ENCODE measurements at regions not wholly inside any gene's neighbourhood (a gene's known extent, or its start where the extent isn't known, plus 50 kb on each side); places are given as distances from the start of the nearest gene placed in this dataset.
A peak's percentile ranks its signal among the peaks of the same experiment; 100 is the strongest.

- no peaks in the 10 kb centered on the region for H3K27me3 ChIP-seq (ENCODE audit: control insufficient read depth, insufficient read depth, low read length)
- DNase-seq = no peak
- H3K36me3 ChIP-seq (replicated peaks; ENCODE audit: control insufficient read depth, insufficient read depth, low read length) = no peaks in the 10 kb centered on the region
- H3K4me3 ChIP-seq (ENCODE audit: insufficient read depth, low read depth, low read length) = no peak overlapping the region
Observed at GRCh38 chr14:80393766-80394165, 182.5 kb upstream of the DIO2 start.

DNA sequence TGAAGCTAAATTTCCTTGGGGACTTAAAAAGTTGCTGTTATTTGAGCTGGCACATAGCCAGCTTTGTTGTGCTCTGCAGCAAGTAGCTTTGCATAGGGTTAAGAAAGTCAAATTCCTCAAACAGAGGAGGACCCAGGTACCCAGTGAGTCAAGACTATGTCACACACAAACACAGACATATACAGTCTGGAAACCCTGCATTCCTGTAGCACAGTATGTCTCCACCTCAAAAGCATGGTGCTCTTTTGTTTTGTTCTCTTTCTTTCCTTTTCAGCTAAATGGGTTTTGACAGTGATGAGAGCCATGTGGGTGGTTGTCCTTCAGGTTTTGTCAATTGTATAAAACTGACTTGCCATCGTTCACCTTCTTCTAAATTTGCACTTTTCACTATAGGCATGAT is 179.6 kb upstream of the DIO2 start:
- Histone ChIP-seq H3K36me3 (replicated peaks; ENCODE audit: control insufficient read depth, insufficient read depth, low read length) (no peaks in the 10 kb centered on the region), H3K4me3 (ENCODE audit: insufficient read depth, low read depth, low read length) (no peak overlapping the region), H3K27me3 (ENCODE audit: control insufficient read depth, insufficient read depth, low read length) (no peaks in the 10 kb centered on the region)
- peak; percentile 12 for DNase-seq

GRCh38 chr14:80388980-80389711 is 177.8 kb upstream of the DIO2 start:
- DNase-seq = no peak
- H3K36me3 ChIP-seq (replicated peaks; ENCODE audit: control insufficient read depth, insufficient read depth, low read length) = no peaks in the 10 kb centered on the region
- no peak overlapping the region for H3K4me3 ChIP-seq (ENCODE audit: insufficient read depth, low read depth, low read length)
- H3K27me3 ChIP-seq (ENCODE audit: control insufficient read depth, insufficient read depth, low read length) = no peaks in the 10 kb centered on the region

- no peak for DNase-seq
- Histone ChIP-seq H3K27me3 (ENCODE audit: control insufficient read depth, insufficient read depth, low read length) (no peaks in the 10 kb centered on the region), H3K4me3 (ENCODE audit: insufficient read depth, low read depth, low read length) (no peak overlapping the region), H3K36me3 (replicated peaks; ENCODE audit: control insufficient read depth, insufficient read depth, low read length) (no peaks in the 10 kb centered on the region)
Observed at GRCh38 chr14:80387563-80387981, 176.3 kb upstream of the DIO2 start.

GRCh38 chr14:80385336-80385735 is 174.0 kb upstream of the DIO2 start:
- no peak overlapping the region for H3K4me3 ChIP-seq (ENCODE audit: insufficient read depth, low read depth, low read length)
- no peaks in the 10 kb centered on the region for H3K27me3 ChIP-seq (ENCODE audit: control insufficient read depth, insufficient read depth, low read length)
- DNase-seq = no peak
- no peaks in the 10 kb centered on the region for H3K36me3 ChIP-seq (replicated peaks; ENCODE audit: control insufficient read depth, insufficient read depth, low read length)

- DNase-seq = no peak
- Histone ChIP-seq H3K27me3 (ENCODE audit: control insufficient read depth, insufficient read depth, low read length) (no peaks in the 10 kb centered on the region), H3K4me3 (ENCODE audit: insufficient read depth, low read depth, low read length) (no peak overlapping the region), H3K36me3 (replicated peaks; ENCODE audit: control insufficient read depth, insufficient read depth, low read length) (no peaks in the 10 kb centered on the region)
Observed at GRCh38 chr14:80383223-80383622, 171.9 kb upstream of the DIO2 start.

DNA sequence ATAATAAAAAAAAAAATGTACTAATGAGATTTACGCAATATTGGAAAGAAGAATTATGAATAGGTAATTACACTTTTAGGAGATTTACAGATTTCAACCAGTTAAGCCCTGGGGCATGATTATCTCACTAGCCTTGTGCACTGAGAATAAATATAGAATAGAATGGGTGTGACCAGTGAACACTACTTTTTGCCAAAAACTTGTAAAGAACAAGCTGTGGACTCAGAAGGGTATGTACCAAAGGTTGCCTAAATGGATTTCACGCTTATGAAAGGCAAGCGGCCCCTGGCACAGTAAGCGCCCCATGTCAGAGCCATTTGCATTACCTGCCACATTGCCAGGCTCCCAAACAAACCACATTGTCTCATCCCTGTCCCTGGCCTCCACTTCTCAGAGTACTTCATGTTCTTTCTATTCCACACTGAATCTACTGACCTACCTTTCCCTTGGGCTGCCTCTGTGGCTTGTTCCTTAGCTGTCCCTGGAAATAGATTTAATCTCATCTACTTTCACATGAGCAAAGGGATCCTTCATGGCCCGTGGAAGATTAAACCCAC is 170.6 kb upstream of the DIO2 start:
- no peak for DNase-seq
- no peaks in the 10 kb centered on the region for H3K36me3 ChIP-seq (replicated peaks; ENCODE audit: control insufficient read depth, insufficient read depth, low read length)
- H3K27me3 ChIP-seq (ENCODE audit: control insufficient read depth, insufficient read depth, low read length) = no peaks in the 10 kb centered on the region
- H3K4me3 ChIP-seq (ENCODE audit: insufficient read depth, low read depth, low read length) = no peak overlapping the region

GRCh38 chr14:80379035-80379434 is 167.7 kb upstream of the DIO2 start:
- no peak overlapping the region for H3K4me3 ChIP-seq (ENCODE audit: insufficient read depth, low read depth, low read length)
- DNase-seq = no peak
- H3K36me3 ChIP-seq (replicated peaks; ENCODE audit: control insufficient read depth, insufficient read depth, low read length) = no peaks in the 10 kb centered on the region
- no peaks in the 10 kb centered on the region for H3K27me3 ChIP-seq (ENCODE audit: control insufficient read depth, insufficient read depth, low read length)

- H3K4me3 ChIP-seq (ENCODE audit: insufficient read depth, low read depth, low read length) = no peak overlapping the region
- DNase-seq = no peak
- no peaks in the 10 kb centered on the region for H3K27me3 ChIP-seq (ENCODE audit: control insufficient read depth, insufficient read depth, low read length)
- H3K36me3 ChIP-seq (replicated peaks; ENCODE audit: control insufficient read depth, insufficient read depth, low read length) = no peaks in the 10 kb centered on the region
Observed at GRCh38 chr14:80378084-80378690, 166.9 kb upstream of the DIO2 start.

GRCh38 chr14:80364816-80365215 is 153.5 kb upstream of the DIO2 start:
- H3K36me3 ChIP-seq (replicated peaks; ENCODE audit: control insufficient read depth, insufficient read depth, low read length) = no peaks in the 10 kb centered on the region
- DNase-seq = no peak
- no peak overlapping the region for H3K4me3 ChIP-seq (ENCODE audit: insufficient read depth, low read depth, low read length)
- H3K27me3 ChIP-seq (ENCODE audit: control insufficient read depth, insufficient read depth, low read length) = no peaks in the 10 kb centered on the region

DNA sequence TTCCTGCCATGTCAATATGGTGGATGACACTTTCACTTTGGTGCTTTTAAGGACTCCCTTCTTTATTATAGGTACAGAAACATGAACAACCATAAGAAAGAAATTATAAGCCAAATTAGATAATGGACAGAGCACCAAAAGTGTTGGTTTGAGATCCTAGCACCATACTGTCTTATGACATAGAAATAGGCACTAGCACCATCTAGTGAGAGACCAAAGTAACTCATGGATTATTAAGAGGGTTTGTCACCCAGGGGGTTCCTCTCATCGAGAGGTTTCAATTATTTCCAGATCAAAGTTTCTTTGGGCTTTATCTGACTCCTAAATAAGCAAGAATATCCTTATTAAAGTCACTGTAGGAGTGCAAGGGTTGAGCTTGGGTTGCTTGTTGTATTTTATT is 153.0 kb upstream of the DIO2 start:
- H3K4me3 ChIP-seq (ENCODE audit: insufficient read depth, low read depth, low read length) = no peak overlapping the region
- DNase-seq = peak; percentile 19
- H3K27me3 ChIP-seq (ENCODE audit: control insufficient read depth, insufficient read depth, low read length) = no peaks in the 10 kb centered on the region
- H3K36me3 ChIP-seq (replicated peaks; ENCODE audit: control insufficient read depth, insufficient read depth, low read length) = no peaks in the 10 kb centered on the region

GRCh38 chr14:80358112-80358511 is 146.8 kb upstream of the DIO2 start:
- H3K27me3 ChIP-seq (ENCODE audit: control insufficient read depth, insufficient read depth, low read length) = no peaks in the 10 kb centered on the region
- no peak overlapping the region for H3K4me3 ChIP-seq (ENCODE audit: insufficient read depth, low read depth, low read length)
- no peak for DNase-seq
- no peaks in the 10 kb centered on the region for H3K36me3 ChIP-seq (replicated peaks; ENCODE audit: control insufficient read depth, insufficient read depth, low read length)

GRCh38 chr14:80356413-80356812 is 145.1 kb upstream of the DIO2 start:
- H3K4me3 ChIP-seq (ENCODE audit: insufficient read depth, low read depth, low read length) = no peak overlapping the region
- H3K36me3 ChIP-seq (replicated peaks; ENCODE audit: control insufficient read depth, insufficient read depth, low read length) = no peaks in the 10 kb centered on the region
- no peaks in the 10 kb centered on the region for H3K27me3 ChIP-seq (ENCODE audit: control insufficient read depth, insufficient read depth, low read length)
- DNase-seq = peak; percentile 3

DNA sequence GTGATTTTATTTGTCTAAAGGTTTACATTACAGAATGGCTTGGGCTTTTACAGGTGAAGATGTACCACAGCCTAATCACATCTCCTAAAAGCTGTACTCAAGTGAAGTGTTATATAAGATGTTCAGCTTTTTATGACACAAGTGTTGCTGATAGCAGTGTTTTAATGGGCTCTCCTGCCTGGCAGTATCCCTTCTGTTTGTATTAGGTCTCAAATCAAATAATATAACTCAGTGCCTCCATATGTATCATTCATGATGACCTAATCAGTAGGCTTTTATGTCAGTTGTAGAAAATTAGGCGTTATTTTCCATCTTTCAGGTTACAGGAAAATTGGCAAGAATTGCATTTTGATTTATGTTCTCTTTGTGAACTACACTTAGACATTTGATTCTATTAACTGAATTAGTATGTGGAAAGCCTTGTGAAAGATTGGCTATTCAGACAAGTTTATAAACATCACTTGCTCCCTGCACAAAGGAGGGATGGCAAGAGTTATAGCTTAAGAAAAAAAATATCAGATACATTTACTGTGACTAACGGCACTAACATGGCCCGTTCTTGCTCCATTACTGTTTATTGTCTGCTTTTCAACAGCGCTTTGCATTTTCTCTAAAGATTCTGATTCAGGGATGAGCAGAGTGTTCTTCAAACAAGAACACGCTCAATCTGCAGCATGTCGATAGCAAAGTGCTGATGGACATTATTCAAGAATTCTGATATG is 143.7 kb upstream of the DIO2 start:
- no peak for DNase-seq
- H3K4me3 ChIP-seq (ENCODE audit: insufficient read depth, low read depth, low read length) = no peak overlapping the region
- no peaks in the 10 kb centered on the region for H3K36me3 ChIP-seq (replicated peaks; ENCODE audit: control insufficient read depth, insufficient read depth, low read length)
- H3K27me3 ChIP-seq (ENCODE audit: control insufficient read depth, insufficient read depth, low read length) = no peaks in the 10 kb centered on the region

DNA sequence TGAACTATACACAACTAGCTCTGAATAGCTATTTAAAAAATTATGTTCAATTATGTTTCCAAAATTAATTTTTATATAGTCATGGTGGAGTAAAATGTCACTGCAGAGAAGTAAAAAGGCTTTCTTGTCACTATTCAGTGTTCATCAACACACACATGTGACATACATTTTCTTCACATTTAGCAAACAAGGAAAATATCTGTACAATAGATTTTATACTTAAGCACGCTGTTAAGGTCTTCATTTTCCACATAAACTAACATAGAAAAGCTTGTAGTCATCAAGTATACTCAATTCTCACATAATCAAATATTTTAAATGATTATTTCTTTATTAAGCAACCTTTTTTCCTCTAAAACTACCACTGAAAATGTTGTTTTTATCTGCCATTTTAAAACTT is 141.2 kb upstream of the DIO2 start:
- Histone ChIP-seq H3K27me3 (ENCODE audit: control insufficient read depth, insufficient read depth, low read length) (no peaks in the 10 kb centered on the region), H3K4me3 (ENCODE audit: insufficient read depth, low read depth, low read length) (no peak overlapping the region), H3K36me3 (replicated peaks; ENCODE audit: control insufficient read depth, insufficient read depth, low read length) (no peaks in the 10 kb centered on the region)
- no peak for DNase-seq
